GM21529 (cell line): ENCODE measurements at regions not wholly inside any gene's neighbourhood (a gene's known extent, or its start where the extent isn't known, plus 50 kb on each side); places are given as distances from the start of the nearest gene placed in this dataset.
A peak's percentile ranks its signal among the peaks of the same experiment; 100 is the strongest.

Experiments used
- ATAC-seq: cut with Tn5 transposase; IDR thresholded peaks from one replicate; pipeline ENCODE4 v1.9.1; 2021; ENCODE audit not compliant: unreplicated experiment

GRCh38 chr12:73330584-73331351 is 1058.6 kb downstream of the TRHDE start:
- ATAC-seq: no peak

- ATAC-seq: no peak
Measured at GRCh38 chr12:73341559-73342247, 1069.5 kb downstream of the TRHDE start.

- ATAC-seq: no peak
Measured at GRCh38 chr12:73342733-73343132, 1070.6 kb downstream of the TRHDE start.

GRCh38 chr12:73352826-73353225 is 1080.7 kb downstream of the TRHDE start:
- no peak for ATAC-seq

- ATAC-seq: no peak
Measured at GRCh38 chr12:73361156-73361863, 1089.1 kb downstream of the TRHDE start.

- no peak for ATAC-seq
Measured at GRCh38 chr12:73361864-73362230, 1089.7 kb downstream of the TRHDE start.

- no peak for ATAC-seq
Measured at GRCh38 chr12:73362666-73363065, 1090.5 kb downstream of the TRHDE start.

GRCh38 chr12:73372856-73373255 is 1100.7 kb downstream of the TRHDE start:
- no peak for ATAC-seq

GRCh38 chr12:73374360-73374759 is 1102.2 kb downstream of the TRHDE start:
- ATAC-seq: no peak

GRCh38 chr12:73383584-73384222 is 1111.5 kb downstream of the TRHDE start:
- ATAC-seq: no peak

GRCh38 chr12:73384592-73384991 is 1112.4 kb downstream of the TRHDE start:
- no peak for ATAC-seq

GRCh38 chr12:73390261-73390660 is 1118.1 kb downstream of the TRHDE start:
- ATAC-seq: no peak

- no peak for ATAC-seq
Measured at GRCh38 chr12:73413051-73413450, 1124.6 kb upstream of the ATXN7L3B start.

- no peak for ATAC-seq
Measured at GRCh38 chr12:73413974-73414373, 1123.7 kb upstream of the ATXN7L3B start.

- ATAC-seq: no peak
Measured at GRCh38 chr12:73414926-73415325, 1122.7 kb upstream of the ATXN7L3B start.

- no peak for ATAC-seq
Measured at GRCh38 chr12:73418541-73418940, 1119.1 kb upstream of the ATXN7L3B start.

GRCh38 chr12:73421832-73422231 is 1115.8 kb upstream of the ATXN7L3B start:
- ATAC-seq: no peak

GRCh38 chr12:73424484-73424883 is 1113.2 kb upstream of the ATXN7L3B start:
- no peak for ATAC-seq

- ATAC-seq: peak; percentile 83
Measured at GRCh38 chr12:73445658-73446324, 1091.8 kb upstream of the ATXN7L3B start.

- peak; percentile 52 for ATAC-seq
Measured at GRCh38 chr12:73452672-73453469, 1084.8 kb upstream of the ATXN7L3B start.
